Upper lobe of left lung (tissue), 4 donors: ENCODE measurements at regions not wholly inside any gene's neighbourhood (a gene's known extent, or its start where the extent isn't known, plus 50 kb on each side); places are given as distances from the start of the nearest gene placed in this dataset.

Experiments used
- POLR2A ChIP-seq, 4 donors: fragments of 450-650 bp; IDR thresholded peaks; one replicate each; pipeline ENCODE4 v1.5.1; 2016 to 2017; ENCODE audit warnings: antibody characterized with exemption in 4 of 4, mild to moderate bottlenecking in 2 of 4
- POLR2AphosphoS5 ChIP-seq, 2 donors: sonication (generic); formaldehyde crosslinking; IDR thresholded peaks; one replicate each; pipeline ENCODE4 v1.5.1; 2017; ENCODE audit warnings: antibody characterized with exemption in 2 of 2
- TF ChIP-seq, protein P1 (sequence below), 6 experiments: fragments of 450-650 bp in 4 of 6; fragments of 200-600 bp in 2 of 6; sonication (generic) in 2 of 6; IDR thresholded peaks; one replicate each; pipeline ENCODE4 v1.5.1; 2016 to 2019; ENCODE audit warnings: antibody characterized with exemption in 6 of 6

DNA sequence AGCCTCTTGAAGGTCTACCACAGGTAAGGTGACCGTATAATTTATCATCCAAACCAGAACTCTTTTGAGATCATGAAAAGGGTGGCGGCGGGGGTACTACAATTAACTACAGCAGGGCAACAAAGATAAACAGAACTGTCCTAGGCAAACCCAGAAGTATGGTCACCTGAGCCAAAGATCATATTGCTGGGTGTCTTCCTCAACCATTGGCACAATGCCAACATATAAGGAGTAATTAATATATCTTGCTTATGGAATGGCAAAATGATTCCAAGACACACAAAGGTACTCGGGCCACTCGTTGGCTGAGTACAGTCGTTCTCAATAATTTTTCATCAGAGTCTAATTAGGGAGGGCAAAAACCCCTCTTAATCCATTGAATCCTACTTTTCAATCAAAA is 273.3 kb downstream of the QDPR start:
- TF ChIP-seq, protein P1, sequence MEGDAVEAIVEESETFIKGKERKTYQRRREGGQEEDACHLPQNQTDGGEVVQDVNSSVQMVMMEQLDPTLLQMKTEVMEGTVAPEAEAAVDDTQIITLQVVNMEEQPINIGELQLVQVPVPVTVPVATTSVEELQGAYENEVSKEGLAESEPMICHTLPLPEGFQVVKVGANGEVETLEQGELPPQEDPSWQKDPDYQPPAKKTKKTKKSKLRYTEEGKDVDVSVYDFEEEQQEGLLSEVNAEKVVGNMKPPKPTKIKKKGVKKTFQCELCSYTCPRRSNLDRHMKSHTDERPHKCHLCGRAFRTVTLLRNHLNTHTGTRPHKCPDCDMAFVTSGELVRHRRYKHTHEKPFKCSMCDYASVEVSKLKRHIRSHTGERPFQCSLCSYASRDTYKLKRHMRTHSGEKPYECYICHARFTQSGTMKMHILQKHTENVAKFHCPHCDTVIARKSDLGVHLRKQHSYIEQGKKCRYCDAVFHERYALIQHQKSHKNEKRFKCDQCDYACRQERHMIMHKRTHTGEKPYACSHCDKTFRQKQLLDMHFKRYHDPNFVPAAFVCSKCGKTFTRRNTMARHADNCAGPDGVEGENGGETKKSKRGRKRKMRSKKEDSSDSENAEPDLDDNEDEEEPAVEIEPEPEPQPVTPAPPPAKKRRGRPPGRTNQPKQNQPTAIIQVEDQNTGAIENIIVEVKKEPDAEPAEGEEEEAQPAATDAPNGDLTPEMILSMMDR (IDR thresholded peaks at IDR 0.05): no peak
- TF ChIP-seq POLR2AphosphoS5 (IDR thresholded peaks at IDR 0.05): no peak
- no peak for TF ChIP-seq POLR2A (IDR thresholded peaks at IDR 0.05)
